Tibial nerve (tissue), 4 donors: ENCODE measurements at regions not wholly inside any gene's neighbourhood (a gene's known extent, or its start where the extent isn't known, plus 50 kb on each side); places are given as distances from the start of the nearest gene placed in this dataset.

Experiments used
- CTCF ChIP-seq, 5 experiments: fragments of 200-600 bp in 3 of 5; fragments of 450-650 bp in 2 of 5; sonication (generic) in 3 of 5; IDR thresholded peaks; one replicate each; pipeline ENCODE4 v1.5.1; 2016 to 2019; ENCODE audit warnings: antibody characterized with exemption in 5 of 5, mild to moderate bottlenecking in 3 of 5, moderate library complexity in 2 of 5
- EP300 ChIP-seq, 2 donors: sonication (generic); formaldehyde crosslinking; IDR thresholded peaks; one replicate each; pipeline ENCODE4 v1.6.1; 2017; ENCODE audit warnings: antibody characterized with exemption in 2 of 2, mild to moderate bottlenecking in 1 of 2

GRCh38 chr1:14246471-14246870 lies 352.0 kb upstream of the KAZN start:
- no peak for TF ChIP-seq CTCF (IDR thresholded peaks at IDR 0.05)
- TF ChIP-seq EP300 (IDR thresholded peaks at IDR 0.05): no peak
